Keratinocyte (primary cell): ENCODE measurements at regions not wholly inside any gene's neighbourhood (a gene's known extent, or its start where the extent isn't known, plus 50 kb on each side); places are given as distances from the start of the nearest gene placed in this dataset.

Experiments
- DNase-seq: peaks from one replicate; pipeline ENCODE4 v3.0.0-alpha.2; 2011; ENCODE audit warnings: low read depth, missing footprints, low spot score
- FAIRE-seq: peaks from 2 replicates; lab custom pipeline; 2011; peaks lifted over from hg19 to GRCh38; lab: Jason Lieb, UNC
- H2AFZ ChIP-seq: 2 replicates; pipeline ENCODE4 v1.6.0; 2012; ENCODE audit warnings: low read length, control low read depth, inconsistent platforms; ENCODE audit not compliant: control insufficient read depth
- H3K27ac ChIP-seq: 2 replicates; pipeline ENCODE4 v1.5.1; 2011; ENCODE audit warnings: low read length; ENCODE audit not compliant: control insufficient read depth, insufficient read depth
- H3K27me3 ChIP-seq: 3 replicates; pipeline ENCODE4 v1.6.0; 2011; ENCODE audit warnings: low read length; ENCODE audit not compliant: control insufficient read depth, insufficient read depth; ENCODE audit errors: extremely low read depth
- H3K36me3 ChIP-seq, 2 experiments: 2 replicates in 1 of 2; 3 replicates in 1 of 2; pipeline ENCODE4 v1.5.1; 2011; ENCODE audit warnings: low read length in 2 of 2, mild to moderate bottlenecking in 1 of 2; ENCODE audit not compliant: control insufficient read depth in 2 of 2, insufficient read depth in 2 of 2; ENCODE audit errors: extremely low read depth in 1 of 2
- H3K4me1 ChIP-seq: 3 replicates; pipeline ENCODE4 v1.5.1; 2011; ENCODE audit warnings: low read length; ENCODE audit not compliant: control insufficient read depth, insufficient read depth; ENCODE audit errors: extremely low read depth
- H3K4me2 ChIP-seq: 3 replicates; pipeline ENCODE4 v1.6.0; 2011; ENCODE audit warnings: low read depth, low read length; ENCODE audit not compliant: control insufficient read depth, insufficient read depth; ENCODE audit errors: extremely low read depth
- H3K4me3 ChIP-seq, 3 experiments: fragments of 200-600 bp in 1 of 3; sonication (generic) in 1 of 3; 2 replicates in 2 of 3; 3 replicates in 1 of 3; pipeline ENCODE4 v1.5.1; 2011 to 2016; ENCODE audit warnings: low read length in 3 of 3, mild to moderate bottlenecking in 3 of 3, control low read depth in 2 of 3, inconsistent platforms in 1 of 3, low read depth in 1 of 3, mixed read lengths in 1 of 3, mixed run types in 1 of 3, moderate library complexity in 1 of 3; ENCODE audit not compliant: control insufficient read depth in 2 of 3, insufficient read depth in 2 of 3; ENCODE audit errors: extremely low read depth in 1 of 3
- H3K79me2 ChIP-seq: 2 replicates; pipeline ENCODE4 v1.6.0; 2012; ENCODE audit warnings: low read length; ENCODE audit not compliant: control insufficient read depth, insufficient read depth
- H3K9ac ChIP-seq: 3 replicates; pipeline ENCODE4 v1.6.0; 2011; ENCODE audit warnings: low read length; ENCODE audit not compliant: control insufficient read depth, insufficient read depth; ENCODE audit errors: extremely low read depth
- H3K9me1 ChIP-seq: 3 replicates; pipeline ENCODE4 v1.6.0; 2011; ENCODE audit warnings: low read length; ENCODE audit not compliant: control insufficient read depth, insufficient read depth; ENCODE audit errors: extremely low read depth
- H3K9me3 ChIP-seq: 2 replicates; pipeline ENCODE4 v1.5.1; 2012; ENCODE audit warnings: low read depth, low read length; ENCODE audit not compliant: control insufficient read depth
- H4K20me1 ChIP-seq: 3 replicates; pipeline ENCODE4 v1.6.0; 2011; ENCODE audit warnings: low read length; ENCODE audit not compliant: control insufficient read depth, insufficient read depth; ENCODE audit errors: extremely low read depth
- EZH2 ChIP-seq: IDR thresholded peaks from one replicate; pipeline ENCODE4 v1.6.1; 2012; ENCODE audit warnings: inconsistent platforms, mild to moderate bottlenecking, low read length, moderate library complexity
- dilution Hi-C: fragments of 300-500 bp; cut with MboI; formaldehyde crosslinking; loops from one replicate; pipeline ENCODE4 v1.7.0; 2020; ENCODE audit warnings: low sequenced_read_pairs; ENCODE audit not compliant: extremely low pct_ligation_motif_present
- TF ChIP-seq, protein P1 (sequence below), 3 experiments: IDR thresholded peaks in 1 of 3; conservative IDR thresholded peaks in 1 of 3; optimal IDR thresholded peaks in 1 of 3; 2 replicates in 2 of 3; 3 replicates in 1 of 3; pipeline versions ENCODE3 to v1.5.1; 2011; ENCODE audit warnings: low read length in 3 of 3, mild to moderate bottlenecking in 3 of 3, moderate library complexity in 2 of 3, control low read depth in 1 of 3, inconsistent platforms in 1 of 3; ENCODE audit not compliant: insufficient read depth in 2 of 3; ENCODE audit errors: extremely low read depth in 1 of 3

DNA sequence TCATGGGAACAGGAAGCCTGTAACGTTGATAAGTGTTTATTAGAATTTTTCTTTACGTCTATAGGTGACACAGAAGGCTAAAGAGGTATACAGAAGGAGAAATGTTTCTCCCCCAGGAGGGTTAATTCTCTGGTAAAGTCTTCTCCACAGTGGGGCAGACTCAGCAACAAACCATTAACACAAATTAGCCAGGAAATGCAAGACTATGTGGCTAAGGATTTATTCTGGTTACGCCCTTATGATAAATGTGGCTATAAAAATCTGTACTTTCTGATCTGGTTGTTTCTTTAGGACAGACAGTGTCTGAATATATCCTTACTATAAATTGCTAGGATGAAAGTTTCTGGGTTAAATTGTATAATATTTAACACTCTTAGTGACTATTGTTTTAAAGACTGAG lies 423.3 kb downstream of the FLRT2 start:
- H3K27ac ChIP-seq: no peak overlapping the region
- H3K79me2 ChIP-seq: no peaks in the 10 kb centered on the region
- H3K27me3 ChIP-seq: no peaks in the 10 kb centered on the region
- DNase-seq: no peak
- no peaks in the 10 kb centered on the region for H4K20me1 ChIP-seq
- no peak overlapping the region for H3K4me2 ChIP-seq
- no peak for TF ChIP-seq EZH2
- TF ChIP-seq, protein P1, sequence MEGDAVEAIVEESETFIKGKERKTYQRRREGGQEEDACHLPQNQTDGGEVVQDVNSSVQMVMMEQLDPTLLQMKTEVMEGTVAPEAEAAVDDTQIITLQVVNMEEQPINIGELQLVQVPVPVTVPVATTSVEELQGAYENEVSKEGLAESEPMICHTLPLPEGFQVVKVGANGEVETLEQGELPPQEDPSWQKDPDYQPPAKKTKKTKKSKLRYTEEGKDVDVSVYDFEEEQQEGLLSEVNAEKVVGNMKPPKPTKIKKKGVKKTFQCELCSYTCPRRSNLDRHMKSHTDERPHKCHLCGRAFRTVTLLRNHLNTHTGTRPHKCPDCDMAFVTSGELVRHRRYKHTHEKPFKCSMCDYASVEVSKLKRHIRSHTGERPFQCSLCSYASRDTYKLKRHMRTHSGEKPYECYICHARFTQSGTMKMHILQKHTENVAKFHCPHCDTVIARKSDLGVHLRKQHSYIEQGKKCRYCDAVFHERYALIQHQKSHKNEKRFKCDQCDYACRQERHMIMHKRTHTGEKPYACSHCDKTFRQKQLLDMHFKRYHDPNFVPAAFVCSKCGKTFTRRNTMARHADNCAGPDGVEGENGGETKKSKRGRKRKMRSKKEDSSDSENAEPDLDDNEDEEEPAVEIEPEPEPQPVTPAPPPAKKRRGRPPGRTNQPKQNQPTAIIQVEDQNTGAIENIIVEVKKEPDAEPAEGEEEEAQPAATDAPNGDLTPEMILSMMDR (optimal IDR thresholded peaks at IDR 0.05 in 1 of 3, IDR thresholded peaks at IDR 0.05 in 1 of 3, conservative IDR thresholded peaks at IDR 0.05 in 1 of 3; ENCODE audit: extremely low read depth in 1 of 3, insufficient read depth in 2 of 3, low read length in 3 of 3): no peak
- dilution Hi-C loops: no loop called here
- FAIRE-seq: no peak
- no peaks in the 10 kb centered on the region for H3K36me3 ChIP-seq
- H3K9me1 ChIP-seq: no peaks in the 10 kb centered on the region
- no peaks in the 10 kb centered on the region for H3K4me1 ChIP-seq
- no peak overlapping the region for H3K9ac ChIP-seq
- H3K4me3 ChIP-seq: no peak overlapping the region
- no peaks in the 10 kb centered on the region for H3K9me3 ChIP-seq
- no peak overlapping the region for H2AFZ ChIP-seq

DNA sequence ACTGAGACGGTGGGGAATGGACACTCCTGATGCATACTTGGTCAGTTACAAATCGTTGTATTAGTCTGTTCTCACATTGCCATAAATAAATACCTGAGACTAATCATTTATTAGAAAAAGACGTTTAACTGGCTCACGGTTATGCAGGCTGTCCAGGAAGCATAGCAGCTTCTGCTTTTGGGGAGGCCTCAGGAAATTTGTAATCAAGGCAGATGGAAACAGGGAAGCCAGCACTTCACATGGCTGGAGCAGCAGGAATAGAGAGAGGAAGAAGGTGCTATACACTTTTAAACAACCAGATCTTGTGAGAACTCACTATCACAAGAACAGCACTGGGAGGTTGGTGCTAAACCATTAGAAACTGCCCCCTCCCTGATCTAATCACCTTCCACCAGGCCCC lies 418.2 kb downstream of the FLRT2 start:
- TF ChIP-seq, protein P1 (optimal IDR thresholded peaks at IDR 0.05 in 1 of 3, IDR thresholded peaks at IDR 0.05 in 1 of 3, conservative IDR thresholded peaks at IDR 0.05 in 1 of 3; ENCODE audit: extremely low read depth in 1 of 3, insufficient read depth in 2 of 3, low read length in 3 of 3): no peak
- TF ChIP-seq EZH2: no peak
- DNase-seq (no peak), FAIRE-seq (no peak)
- Histone ChIP-seq H3K9ac (no peak overlapping the region), H3K9me1 (no peaks in the 10 kb centered on the region), H3K27ac (no peak overlapping the region), H3K9me3 (no peaks in the 10 kb centered on the region), H3K27me3 (no peaks in the 10 kb centered on the region), H4K20me1 (no peaks in the 10 kb centered on the region), H3K79me2 (no peaks in the 10 kb centered on the region), H2AFZ (no peak overlapping the region), H3K4me1 (no peaks in the 10 kb centered on the region), H3K4me2 (no peak overlapping the region), H3K36me3 (no peaks in the 10 kb centered on the region), H3K4me3 (no peak overlapping the region)
- dilution Hi-C loops: no loop called here
